HEK293T (cell line): ENCODE measurements at regions not wholly inside any gene's neighbourhood (a gene's known extent, or its start where the extent isn't known, plus 50 kb on each side); places are given as distances from the start of the nearest gene placed in this dataset.

Experiments used
- CTCF ChIA-PET: fragments of 350-600 bp; formaldehyde crosslinking; extraction: SDS; loops from one replicate; lab custom pipeline; 2021; ENCODE audit warnings: antibody characterized with exemption, inconsistent platforms; lab: Yijun Ruan, JAX
- POLR2A ChIA-PET: fragments of 350-600 bp; formaldehyde crosslinking; extraction: SDS; loops from one replicate; lab custom pipeline; 2020; ENCODE audit warnings: antibody characterized with exemption, inconsistent platforms; lab: Yijun Ruan, JAX
- DNase-seq: peaks from one replicate; pipeline ENCODE4 v3.0.0; 2012; ENCODE audit warnings: mixed read lengths; ENCODE audit errors: extremely low spot score
- ARNT ChIP-seq: fragments of 450-650 bp; IDR thresholded peaks from 2 replicates; pipeline ENCODE4 v1.6.1; 2017; ENCODE audit warnings: mild to moderate bottlenecking
- BHLHE40 ChIP-seq: fragments of 450-650 bp; IDR thresholded peaks from 2 replicates; pipeline ENCODE4 v1.6.1; 2016; ENCODE audit warnings: mild to moderate bottlenecking, moderate library complexity, borderline replicate concordance
- CTBP1 ChIP-seq: fragments of 450-650 bp; IDR thresholded peaks from 2 replicates; pipeline ENCODE4 v1.6.1; 2016; ENCODE audit warnings: borderline replicate concordance
- ELF4 ChIP-seq: fragments of 450-650 bp; IDR thresholded peaks from 2 replicates; pipeline ENCODE4 v1.6.1; 2017; ENCODE audit warnings: antibody characterized with exemption
- FOXA1 ChIP-seq: fragments of 450-650 bp; IDR thresholded peaks from 2 replicates; pipeline ENCODE4 v1.6.1; 2016; ENCODE audit warnings: mild to moderate bottlenecking
- FOXK2 ChIP-seq: fragments of 450-650 bp; IDR thresholded peaks from 2 replicates; pipeline ENCODE4 v1.6.1; 2016; ENCODE audit warnings: mild to moderate bottlenecking
- FOXM1 ChIP-seq: fragments of 450-650 bp; IDR thresholded peaks from 2 replicates; pipeline ENCODE4 v1.6.1; 2017; ENCODE audit warnings: mild to moderate bottlenecking, borderline replicate concordance
- HDGF ChIP-seq: fragments of 450-650 bp; IDR thresholded peaks from 2 replicates; pipeline ENCODE4 v1.6.1; 2017; ENCODE audit warnings: antibody characterized with exemption, borderline replicate concordance
- L3MBTL2 ChIP-seq: fragments of 450-650 bp; conservative IDR thresholded peaks from 2 replicates; pipeline ENCODE4 v1.6.1; 2016; ENCODE audit warnings: mild to moderate bottlenecking
- LEF1 ChIP-seq: fragments of 450-650 bp; IDR thresholded peaks from 2 replicates; pipeline ENCODE4 v1.6.1; 2017; ENCODE audit warnings: mild to moderate bottlenecking, borderline replicate concordance
- NFRKB ChIP-seq: fragments of 450-650 bp; IDR thresholded peaks from 2 replicates; pipeline ENCODE4 v1.6.1; 2016; ENCODE audit warnings: mild to moderate bottlenecking, moderate library complexity
- PKNOX1 ChIP-seq: fragments of 450-650 bp; IDR thresholded peaks from 2 replicates; pipeline ENCODE4 v1.6.1; 2016
- SP1 ChIP-seq: fragments of 450-650 bp; IDR thresholded peaks from 2 replicates; pipeline ENCODE4 v1.6.1; 2017
- SUZ12 ChIP-seq: fragments of 450-650 bp; IDR thresholded peaks from 2 replicates; pipeline ENCODE4 v1.6.1; 2016; ENCODE audit warnings: mild to moderate bottlenecking
- TARDBP ChIP-seq: fragments of 450-650 bp; IDR thresholded peaks from 2 replicates; pipeline ENCODE4 v1.6.1; 2016
- ZNF384 ChIP-seq: fragments of 450-650 bp; IDR thresholded peaks from 2 replicates; pipeline ENCODE4 v1.6.1; 2016

GRCh38 chr2:74760875-74761630, 72.9 kb upstream of the HK2 start:
- CTCF ChIA-PET = interaction anchor here (0.6 kb wide), 1 partner anchor 115 kb away, joined by 5 read pairs; no protein-coding TSS in a partner anchor
- DNase-seq = no peak
- POLR2A ChIA-PET = no interaction called here
- TF ChIP-seq L3MBTL2 (no peak), FOXM1 (no peak)

- ChIA-PET CTCF (no interaction called here), POLR2A (no interaction called here)
- TF ChIP-seq L3MBTL2 = no peak
- no peak for TF ChIP-seq ARNT
- no peak for TF ChIP-seq CTBP1
- no peak for TF ChIP-seq FOXK2
- TF ChIP-seq ZNF384 = no peak
- TF ChIP-seq LEF1 = no peak
- TF ChIP-seq ELF4 = no peak
- no peak for TF ChIP-seq SP1
- no peak for TF ChIP-seq NFRKB
- TF ChIP-seq BHLHE40 = no peak
- no peak for TF ChIP-seq HDGF
- TF ChIP-seq SUZ12 = no peak
- TF ChIP-seq FOXM1 = no peak
- TF ChIP-seq PKNOX1 = no peak
- DNase-seq = no peak
Measured at GRCh38 chr2:74762789-74763188, 71.1 kb upstream of the HK2 start.

- POLR2A ChIA-PET = no interaction called here
- TF ChIP-seq TARDBP (no peak), NFRKB (no peak), SP1 (no peak), PKNOX1 (no peak), FOXM1 (no peak), FOXA1 (no peak), L3MBTL2 (no peak), ARNT (no peak), SUZ12 (no peak), ELF4 (no peak), FOXK2 (no peak), HDGF (no peak), ZNF384 (no peak), BHLHE40 (no peak), CTBP1 (no peak)
- CTCF ChIA-PET = no interaction called here
- no peak for DNase-seq
Measured at GRCh38 chr2:74763962-74764428, 69.9 kb upstream of the HK2 start.

- no peak for TF ChIP-seq PKNOX1
- no peak for TF ChIP-seq SUZ12
- no peak for TF ChIP-seq L3MBTL2
- TF ChIP-seq ELF4 = no peak
- TF ChIP-seq BHLHE40 = no peak
- TF ChIP-seq LEF1 = no peak
- TF ChIP-seq FOXK2 = no peak
- TF ChIP-seq HDGF = no peak
- no peak for TF ChIP-seq ARNT
- no peak for TF ChIP-seq SP1
- no peak for TF ChIP-seq TARDBP
- TF ChIP-seq ZNF384 = no peak
- no peak for TF ChIP-seq CTBP1
- CTCF ChIA-PET = interaction anchor here (1.1 kb wide), 1 partner anchor 11 kb away, joined by 3 read pairs; no protein-coding TSS in a partner anchor
- POLR2A ChIA-PET = no interaction called here
- DNase-seq = no peak
Measured at GRCh38 chr2:74764429-74765272, 69.3 kb upstream of the HK2 start.

- ChIA-PET CTCF (no interaction called here), POLR2A (no interaction called here)
- DNase-seq = no peak
- TF ChIP-seq CTBP1 = no peak
- TF ChIP-seq L3MBTL2 = no peak
- TF ChIP-seq FOXM1 = no peak
- no peak for TF ChIP-seq FOXK2
- no peak for TF ChIP-seq HDGF
- TF ChIP-seq ZNF384 = no peak
- TF ChIP-seq NFRKB = no peak
- TF ChIP-seq ELF4 = no peak
- TF ChIP-seq ARNT = no peak
- no peak for TF ChIP-seq SP1
- no peak for TF ChIP-seq BHLHE40
- TF ChIP-seq PKNOX1 = no peak
- TF ChIP-seq FOXA1 = no peak
- no peak for TF ChIP-seq TARDBP
- TF ChIP-seq LEF1 = no peak
Measured at GRCh38 chr2:74766780-74767179, 67.1 kb upstream of the HK2 start.
